Hepatocyte (in vitro differentiated cells): ENCODE measurements at regions not wholly inside any gene's neighbourhood (a gene's known extent, or its start where the extent isn't known, plus 50 kb on each side); places are given as distances from the start of the nearest gene placed in this dataset.

Source experiments
- EZH2 ChIP-seq: fragments of 200-600 bp; sonication (generic); IDR thresholded peaks from 2 replicates; pipeline ENCODE4 v1.6.1; 2016; ENCODE audit warnings: antibody characterized with exemption, mild to moderate bottlenecking, borderline replicate concordance
- EZH2phosphoT487 ChIP-seq: fragments of 200-600 bp; sonication (generic); IDR thresholded peaks from one replicate; pipeline ENCODE4 v1.6.1; 2018; ENCODE audit warnings: antibody characterized with exemption, mild to moderate bottlenecking, low read depth, moderate library complexity; ENCODE audit not compliant: unreplicated experiment, severe bottlenecking
- TF ChIP-seq, protein P1 (sequence below): fragments of 200-600 bp; sonication (generic); IDR thresholded peaks from 2 replicates; pipeline ENCODE4 v1.5.1; 2016; ENCODE audit warnings: antibody characterized with exemption, mild to moderate bottlenecking; ENCODE audit not compliant: poor library complexity

DNA sequence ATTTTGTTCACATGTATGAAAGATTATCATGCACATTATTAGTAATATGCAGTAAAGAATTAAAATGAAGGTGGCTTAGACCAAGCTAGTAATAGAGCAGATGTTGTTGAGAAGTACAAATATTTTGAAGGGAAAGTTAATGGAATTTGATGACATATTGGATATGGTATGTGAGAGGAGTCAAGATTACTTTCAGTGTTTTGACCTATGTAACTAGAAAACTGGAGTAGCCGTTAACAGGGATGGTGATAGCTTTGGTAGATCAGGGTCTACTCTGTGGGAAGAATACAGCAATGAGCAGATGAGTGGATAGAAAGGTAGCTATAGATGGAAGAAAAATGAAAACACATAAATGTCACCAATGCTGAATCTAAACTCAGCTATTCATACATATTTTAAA, 163.2 kb upstream of the LRRC7 start:
- no peak for TF ChIP-seq EZH2
- TF ChIP-seq, protein P1, sequence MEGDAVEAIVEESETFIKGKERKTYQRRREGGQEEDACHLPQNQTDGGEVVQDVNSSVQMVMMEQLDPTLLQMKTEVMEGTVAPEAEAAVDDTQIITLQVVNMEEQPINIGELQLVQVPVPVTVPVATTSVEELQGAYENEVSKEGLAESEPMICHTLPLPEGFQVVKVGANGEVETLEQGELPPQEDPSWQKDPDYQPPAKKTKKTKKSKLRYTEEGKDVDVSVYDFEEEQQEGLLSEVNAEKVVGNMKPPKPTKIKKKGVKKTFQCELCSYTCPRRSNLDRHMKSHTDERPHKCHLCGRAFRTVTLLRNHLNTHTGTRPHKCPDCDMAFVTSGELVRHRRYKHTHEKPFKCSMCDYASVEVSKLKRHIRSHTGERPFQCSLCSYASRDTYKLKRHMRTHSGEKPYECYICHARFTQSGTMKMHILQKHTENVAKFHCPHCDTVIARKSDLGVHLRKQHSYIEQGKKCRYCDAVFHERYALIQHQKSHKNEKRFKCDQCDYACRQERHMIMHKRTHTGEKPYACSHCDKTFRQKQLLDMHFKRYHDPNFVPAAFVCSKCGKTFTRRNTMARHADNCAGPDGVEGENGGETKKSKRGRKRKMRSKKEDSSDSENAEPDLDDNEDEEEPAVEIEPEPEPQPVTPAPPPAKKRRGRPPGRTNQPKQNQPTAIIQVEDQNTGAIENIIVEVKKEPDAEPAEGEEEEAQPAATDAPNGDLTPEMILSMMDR, result no peak
- TF ChIP-seq EZH2phosphoT487, result no peak
